ENCODE measurements at regions not wholly inside any gene's neighbourhood (a gene's known extent, or its start where the extent isn't known, plus 50 kb on each side); places are given as distances from the start of the nearest gene placed in this dataset.

- Histone ChIP-seq H3K4me3 (ENCODE audit: severe bottlenecking) (no peak overlapping the region), H3K4me1 (ENCODE audit: insufficient read depth, poor library complexity, severe bottlenecking) (peaks cover 14% of the 10 kb centered on the region), H3K9me3 (ENCODE audit: severe bottlenecking) (no peaks in the 10 kb centered on the region), H3K36me3 (ENCODE audit: low read depth) (no peaks in the 10 kb centered on the region), H3K27me3 (ENCODE audit: insufficient read depth, poor library complexity, severe bottlenecking) (peaks cover 4% of the 10 kb centered on the region), H3K27ac (ENCODE audit: poor library complexity, severe bottlenecking) (no peak overlapping the region)
- ATAC-seq (ENCODE audit: low read depth) (no peak), DNase-seq (ENCODE audit: low spot score) (no peak)
- TF ChIP-seq CTCF (IDR thresholded peaks at IDR 0.05; ENCODE audit: poor library complexity, severe bottlenecking) = no peak
Measured at GRCh38 chr17:77544347-77545110, 403.8 kb downstream of the SEC14L1 start.

GRCh38 chr17:77546772-77547241 is 406.0 kb downstream of the SEC14L1 start:
- no peaks in the 10 kb centered on the region for H3K9me3 ChIP-seq (ENCODE audit: severe bottlenecking)
- TF ChIP-seq CTCF (IDR thresholded peaks at IDR 0.05; ENCODE audit: poor library complexity, severe bottlenecking) = no peak
- ATAC-seq (ENCODE audit: low read depth) = no peak
- H3K4me3 ChIP-seq (ENCODE audit: severe bottlenecking) = no peak overlapping the region
- no peaks in the 10 kb centered on the region for H3K36me3 ChIP-seq (ENCODE audit: low read depth)
- no peak overlapping the region for H3K27ac ChIP-seq (ENCODE audit: poor library complexity, severe bottlenecking)
- peaks cover 4% of the 10 kb centered on the region for H3K27me3 ChIP-seq (ENCODE audit: insufficient read depth, poor library complexity, severe bottlenecking)
- H3K4me1 ChIP-seq (ENCODE audit: insufficient read depth, poor library complexity, severe bottlenecking) = peaks cover 14% of the 10 kb centered on the region
- DNase-seq (ENCODE audit: low spot score) = no peak

GRCh38 chr17:77548967-77549366 is 408.2 kb downstream of the SEC14L1 start:
- Histone ChIP-seq H3K4me1 (ENCODE audit: insufficient read depth, poor library complexity, severe bottlenecking) (peaks cover 2% of the 10 kb centered on the region), H3K27ac (ENCODE audit: poor library complexity, severe bottlenecking) (no peak overlapping the region), H3K9me3 (ENCODE audit: severe bottlenecking) (no peaks in the 10 kb centered on the region), H3K27me3 (ENCODE audit: insufficient read depth, poor library complexity, severe bottlenecking) (peaks cover 3% of the 10 kb centered on the region), H3K4me3 (ENCODE audit: severe bottlenecking) (no peak overlapping the region), H3K36me3 (ENCODE audit: low read depth) (no peaks in the 10 kb centered on the region)
- ATAC-seq (ENCODE audit: low read depth) = no peak
- no peak for TF ChIP-seq CTCF (IDR thresholded peaks at IDR 0.05; ENCODE audit: poor library complexity, severe bottlenecking)
- DNase-seq (ENCODE audit: low spot score) = no peak

- DNase-seq (ENCODE audit: low spot score) (no peak), ATAC-seq (ENCODE audit: low read depth) (no peak)
- no peaks in the 10 kb centered on the region for H3K36me3 ChIP-seq (ENCODE audit: low read depth)
- no peak for TF ChIP-seq CTCF (IDR thresholded peaks at IDR 0.05; ENCODE audit: poor library complexity, severe bottlenecking)
- no peak overlapping the region for H3K27ac ChIP-seq (ENCODE audit: poor library complexity, severe bottlenecking)
- no peaks in the 10 kb centered on the region for H3K4me1 ChIP-seq (ENCODE audit: insufficient read depth, poor library complexity, severe bottlenecking)
- H3K9me3 ChIP-seq (ENCODE audit: severe bottlenecking) = no peaks in the 10 kb centered on the region
- H3K27me3 ChIP-seq (ENCODE audit: insufficient read depth, poor library complexity, severe bottlenecking) = peaks cover 3% of the 10 kb centered on the region
- H3K4me3 ChIP-seq (ENCODE audit: severe bottlenecking) = no peak overlapping the region
Measured at GRCh38 chr17:77549726-77550366, 408.7 kb upstream of the TNRC6C start.

Data from RWPE2 (cell line).